ENCODE measurements at regions not wholly inside any gene's neighbourhood (a gene's known extent, or its start where the extent isn't known, plus 50 kb on each side); places are given as distances from the start of the nearest gene placed in this dataset.

- DNase-seq = no peak
- Histone ChIP-seq H3K4me1 (ENCODE audit: control insufficient read depth in 2 of 3, insufficient read depth in 2 of 3, low read depth in 1 of 3, low read length in 3 of 3) (no peaks in the 10 kb centered on the region), H3K27me3 (ENCODE audit: control insufficient read depth, insufficient read depth, low read length) (no peaks in the 10 kb centered on the region), H3K4me3 (ENCODE audit: low read length in 3 of 3) (no peak overlapping the region), H3K27ac (ENCODE audit: low read depth in 2 of 2, low read length in 2 of 2) (no peak overlapping the region), H3K36me3 (ENCODE audit: control insufficient read depth in 2 of 3, insufficient read depth in 3 of 3, low read length in 3 of 3) (no peaks in the 10 kb centered on the region), H3K9ac (ENCODE audit: low read length in 3 of 3) (no peak overlapping the region), H3K9me3 (ENCODE audit: control insufficient read depth in 2 of 3, insufficient read depth in 1 of 3, low read length in 3 of 3) (peaks cover 0 to 4% (median 0%) of the 10 kb centered on the region in 3 donors)
- intact Hi-C loops (cut with DNase I) = no loop called here
- no peak for FAIRE-seq
- TF ChIP-seq CTCF (IDR thresholded peaks at IDR 0.05; ENCODE audit: borderline replicate concordance, extremely low read depth, insufficient read depth) = no peak
Observed at GRCh38 chr22:26894766-26895485, 237.5 kb downstream of the MIAT start.

- H3K4me1 ChIP-seq (ENCODE audit: control insufficient read depth in 2 of 3, insufficient read depth in 2 of 3, low read depth in 1 of 3, low read length in 3 of 3) = no peaks in the 10 kb centered on the region
- TF ChIP-seq CTCF (IDR thresholded peaks at IDR 0.05; ENCODE audit: borderline replicate concordance, extremely low read depth, insufficient read depth) = no peak
- no peak overlapping the region for H3K4me3 ChIP-seq (ENCODE audit: low read length in 3 of 3)
- FAIRE-seq = no peak
- H3K27me3 ChIP-seq (ENCODE audit: control insufficient read depth, insufficient read depth, low read length) = peaks cover 3% of the 10 kb centered on the region
- no peaks in the 10 kb centered on the region for H3K36me3 ChIP-seq (ENCODE audit: control insufficient read depth in 2 of 3, insufficient read depth in 3 of 3, low read length in 3 of 3)
- H3K9ac ChIP-seq (ENCODE audit: low read length in 3 of 3) = no peak overlapping the region
- intact Hi-C loops (cut with DNase I) = no loop called here
- H3K9me3 ChIP-seq (ENCODE audit: control insufficient read depth in 2 of 3, insufficient read depth in 1 of 3, low read length in 3 of 3) = peaks cover 0 to 4% (median 0%) of the 10 kb centered on the region in 3 donors
- H3K27ac ChIP-seq (ENCODE audit: low read depth in 2 of 2, low read length in 2 of 2) = no peak overlapping the region
- DNase-seq = no peak
Observed at GRCh38 chr22:26897384-26897783, 240.0 kb downstream of the MIAT start.

- DNase-seq (no peak), FAIRE-seq (no peak)
- Histone ChIP-seq H3K9ac (ENCODE audit: low read length in 3 of 3) (no peak overlapping the region), H3K4me3 (ENCODE audit: low read length in 3 of 3) (no peak overlapping the region), H3K27me3 (ENCODE audit: control insufficient read depth, insufficient read depth, low read length) (peaks cover 3% of the 10 kb centered on the region), H3K36me3 (ENCODE audit: control insufficient read depth in 2 of 3, insufficient read depth in 3 of 3, low read length in 3 of 3) (no peaks in the 10 kb centered on the region), H3K4me1 (ENCODE audit: control insufficient read depth in 2 of 3, insufficient read depth in 2 of 3, low read depth in 1 of 3, low read length in 3 of 3) (peaks cover 0 to 3% (median 0%) of the 10 kb centered on the region in 3 donors), H3K27ac (ENCODE audit: low read depth in 2 of 2, low read length in 2 of 2) (no peak overlapping the region), H3K9me3 (ENCODE audit: control insufficient read depth in 2 of 3, insufficient read depth in 1 of 3, low read length in 3 of 3) (peaks cover 0 to 4% (median 0%) of the 10 kb centered on the region in 3 donors)
- no peak for TF ChIP-seq CTCF (IDR thresholded peaks at IDR 0.05; ENCODE audit: borderline replicate concordance, extremely low read depth, insufficient read depth)
- intact Hi-C loops (cut with DNase I) = no loop called here
Observed at GRCh38 chr22:26898946-26899605, 241.7 kb downstream of the MIAT start.

Data from kidney (tissue), 13 donors.